Ovary (tissue), 7 donors: ENCODE measurements at regions not wholly inside any gene's neighbourhood (a gene's known extent, or its start where the extent isn't known, plus 50 kb on each side); places are given as distances from the start of the nearest gene placed in this dataset.
"Not testable (repeated sequence)": the region's sequence is repeated elsewhere in the genome, so short reads cannot be mapped to it uniquely, and the experiment has no call there.

Experiments
- DNase-seq, 5 donors: peaks; one replicate each; pipeline ENCODE4 v3.0.0-alpha.2; 2019 to 2020
- H3K27ac ChIP-seq, 2 donors: fragments of 200-600 bp; one replicate each; pipeline versions ENCODE4 v1.5.1 to v1.8.0; 2019 to 2022
- H3K27me3 ChIP-seq: fragments of 200-600 bp; one replicate; pipeline ENCODE4 v1.8.0; 2022
- H3K36me3 ChIP-seq: fragments of 200-600 bp; sonication (generic); one replicate; pipeline ENCODE4 v1.5.1; 2019
- H3K4me1 ChIP-seq: one replicate; pipeline ENCODE4 v1.8.1; 2013; ENCODE audit warnings: mild to moderate bottlenecking, moderate library complexity; ENCODE audit not compliant: insufficient read depth
- H3K4me3 ChIP-seq: fragments of 200-600 bp; sonication (generic); one replicate; pipeline ENCODE4 v1.5.1; 2017
- H3K9me3 ChIP-seq, 2 donors: fragments of 200-600 bp in 1 of 2; sonication (generic) in 1 of 2; one replicate each; pipeline versions ENCODE4 v1.5.1 to v1.8.1; 2013 to 2019; ENCODE audit warnings: mild to moderate bottlenecking in 1 of 2, moderate library complexity in 1 of 2
- CTCF ChIP-seq, 3 donors: fragments of 450-650 bp in 2 of 3; fragments of 200-600 bp in 1 of 3; IDR thresholded peaks; one replicate each; pipeline versions ENCODE4 v1.5.1 to v1.8.0; 2016 to 2022; ENCODE audit warnings: antibody characterized with exemption in 3 of 3, mild to moderate bottlenecking in 1 of 3
- EP300 ChIP-seq: sonication (generic); formaldehyde crosslinking; IDR thresholded peaks from one replicate; pipeline ENCODE4 v1.6.1; 2017; ENCODE audit warnings: antibody characterized with exemption
- POLR2A ChIP-seq: fragments of 450-650 bp; IDR thresholded peaks from one replicate; pipeline ENCODE4 v1.6.1; 2017; ENCODE audit warnings: antibody characterized with exemption, mild to moderate bottlenecking, moderate library complexity
- WGBS, 3 donors: extraction: QIAGEN DNeasy Blood & Tissue Kit in 1 of 3; methylation state at CpG; one replicate each; pipeline versions ENCODE4 v1.1.5 to v1.1.7; 2013 to 2017; 5-methylcytosine and 5-hydroxymethylcytosine counted together
- intact Hi-C, 4 donors: fragments of 100-400 bp; cut with DNase I; formaldehyde crosslinking; loops; one replicate each; pipeline versions ENCODE4 v1.11.0 to v1.15.1; 2022 to 2023
- donor health status: DM: no; HTN: no; CAD: no; lungs with moderate emphysema.
- donor health status: DM: no; HTN: no; CAD: no.
- donor health status: Bipolar disorder and iron deficiency.
- donor health status: DM: no; HTN: no; CAD: no.
- donor health status: DM: yes; HTN: yes; CAD: no.

- Histone ChIP-seq H3K4me3 (no peak overlapping the region), H3K36me3 (no peaks in the 10 kb centered on the region), H3K9me3 (no peaks in the 10 kb centered on the region), H3K27ac (no peak overlapping the region), H3K27me3 (no peaks in the 10 kb centered on the region), H3K4me1 (no peaks in the 10 kb centered on the region)
- WGBS, 3 donors: 94 to 100% (median 95%) methylated on average over 2 of the region's 2 CpGs
- TF ChIP-seq POLR2A: no peak
- no peak for TF ChIP-seq EP300
- TF ChIP-seq CTCF (IDR thresholded peaks at IDR 0.05): no peak
- intact Hi-C loops: no loop called here
- DNase-seq: no peak
Measured at GRCh38 chr9:75548871-75549270, 341.6 kb upstream of the PCSK5 start.

DNA sequence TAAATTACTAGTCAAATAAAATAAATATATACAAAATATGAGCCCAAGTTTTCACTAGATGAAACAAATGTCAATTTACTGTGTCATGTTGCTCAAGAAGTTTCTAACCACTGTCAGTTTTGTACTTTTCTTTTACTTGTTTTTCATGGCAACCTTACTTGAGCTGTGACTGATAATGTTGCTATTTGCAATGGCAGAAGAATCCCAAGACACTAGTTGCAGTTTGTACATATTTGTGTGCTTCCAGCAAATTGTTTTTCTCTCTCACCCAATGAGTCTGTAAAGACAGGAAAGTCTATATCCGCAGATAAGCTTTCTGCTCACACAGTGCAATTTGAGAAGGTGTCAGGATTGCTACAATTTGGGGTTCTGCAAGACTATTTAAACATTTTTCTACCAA lies 338.6 kb upstream of the PCSK5 start:
- Histone ChIP-seq H3K27me3 (no peaks in the 10 kb centered on the region), H3K36me3 (no peaks in the 10 kb centered on the region), H3K27ac (no peak overlapping the region), H3K9me3 (no peaks in the 10 kb centered on the region), H3K4me1 (no peaks in the 10 kb centered on the region), H3K4me3 (no peak overlapping the region)
- 26 to 70% (median 37%) methylated on average over 1 of the region's 1 CpG for WGBS, 3 donors
- intact Hi-C loops: no loop called here
- TF ChIP-seq EP300 (no peak), POLR2A (no peak), CTCF (IDR thresholded peaks at IDR 0.05) (no peak)
- DNase-seq: no peak

- DNase-seq: no peak
- Histone ChIP-seq H3K4me3 (no peak overlapping the region), H3K9me3 (no peaks in the 10 kb centered on the region), H3K27ac (no peak overlapping the region), H3K4me1 (no peaks in the 10 kb centered on the region), H3K27me3 (no peaks in the 10 kb centered on the region), H3K36me3 (no peaks in the 10 kb centered on the region)
- TF ChIP-seq POLR2A (no peak), EP300 (no peak), CTCF (IDR thresholded peaks at IDR 0.05) (no peak)
- intact Hi-C loops: no loop called here
Measured at GRCh38 chr9:75552941-75553340, 337.5 kb upstream of the PCSK5 start.

GRCh38 chr9:75566813-75567212 lies 323.7 kb upstream of the PCSK5 start:
- H3K27ac ChIP-seq, H3K4me1 ChIP-seq, H3K4me3 ChIP-seq, H3K36me3 ChIP-seq, H3K27me3 ChIP-seq, DNase-seq, intact Hi-C loops, H3K9me3 ChIP-seq: not testable (repeated sequence)
- 71 to 77% (median 76%) methylated on average over 2 of the region's 2 CpGs for WGBS, 3 donors

DNA sequence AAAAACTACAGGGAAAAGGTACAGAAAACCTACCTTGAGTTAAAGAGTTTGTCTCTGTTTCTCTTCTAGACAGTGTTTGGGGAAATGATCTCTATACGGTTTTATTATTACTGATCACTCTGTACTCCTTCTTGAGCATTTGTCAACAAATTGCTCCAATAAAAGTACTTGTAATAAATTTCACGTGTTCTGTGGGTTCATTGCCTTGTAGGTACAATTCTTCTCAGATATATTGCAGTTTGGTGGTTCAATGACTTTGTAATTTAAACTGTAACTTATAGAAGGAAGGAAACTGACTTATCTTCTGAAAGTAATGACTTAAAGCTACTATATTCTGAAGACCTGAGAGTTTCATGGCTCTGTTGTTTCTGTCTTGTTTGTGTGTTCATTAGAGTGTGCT lies 319.9 kb upstream of the PCSK5 start:
- TF ChIP-seq EP300 (no peak), POLR2A (no peak), CTCF (IDR thresholded peaks at IDR 0.05) (no peak)
- no peaks in the 10 kb centered on the region for H3K36me3 ChIP-seq
- H3K4me3 ChIP-seq: no peak overlapping the region
- no peak overlapping the region for H3K27ac ChIP-seq
- no peaks in the 10 kb centered on the region for H3K27me3 ChIP-seq
- WGBS, 3 donors: 66 to 74% (median 66%) methylated on average over 2 of the region's 2 CpGs
- intact Hi-C loops: no loop called here
- no peaks in the 10 kb centered on the region for H3K4me1 ChIP-seq
- no peak for DNase-seq
- H3K9me3 ChIP-seq: no peaks in the 10 kb centered on the region
